ENCODE measurements at regions not wholly inside any gene's neighbourhood (a gene's known extent, or its start where the extent isn't known, plus 50 kb on each side); places are given as distances from the start of the nearest gene placed in this dataset.

GRCh38 chr1:79617777-79618176 is 611.2 kb upstream of the ADGRL4 start:
- intact Hi-C loops (cut with micrococcal nuclease) = no loop called here
- no peak for TF ChIP-seq CTCF (IDR thresholded peaks at IDR 0.05)
- H4K20me1 ChIP-seq (ENCODE audit: insufficient read depth, low read length) = no peaks in the 10 kb centered on the region
- no peaks in the 10 kb centered on the region for H3K36me3 ChIP-seq (replicated peaks in 1 of 2; ENCODE audit: control insufficient read depth in 1 of 2, insufficient read depth in 2 of 2, low read length in 2 of 2)
- no peak overlapping the region for H3K4me3 ChIP-seq (replicated peaks in 1 of 3; ENCODE audit: low read depth in 2 of 3, low read length in 3 of 3)
- Mint-ChIP-seq H3K4me3 (no peak overlapping the region), H3K9me3 (peaks cover 0 to 9% (median 8%) of the 10 kb centered on the region in 7 donors), H3K27me3 (ENCODE audit: low read depth in 3 of 3) (no peaks in the 10 kb centered on the region), H3K36me3 (no peaks in the 10 kb centered on the region), H3K4me1 (no peaks in the 10 kb centered on the region), H3K27ac (no peak overlapping the region)
- DNase-seq = no peak
- no peak overlapping the region for H2AFZ ChIP-seq (ENCODE audit: insufficient read depth, low read depth, low read length, poor library complexity, severe bottlenecking)
- H3K9me3 ChIP-seq (replicated peaks in 1 of 2; ENCODE audit: control insufficient read depth in 1 of 2, insufficient read depth in 1 of 2, low read length in 2 of 2) = peaks cover 5 to 19% of the 10 kb centered on the region in 2 donors
- no CpG with 5 or more reads among the region's 2 CpGs for WGBS (ENCODE audit: insufficient coverage)
- H3K4me2 ChIP-seq (replicated peaks; ENCODE audit: extremely low read depth, low read length, poor library complexity, severe bottlenecking) = no peak overlapping the region
- no peaks in the 10 kb centered on the region for H3K27me3 ChIP-seq (ENCODE audit: control insufficient read depth in 2 of 2, insufficient read depth in 2 of 2, low read length in 2 of 2)
- H3K27ac ChIP-seq (ENCODE audit: low read depth in 1 of 2, low read length in 2 of 2) = no peak overlapping the region
- no peaks in the 10 kb centered on the region for H3K4me1 ChIP-seq (ENCODE audit: control insufficient read depth in 1 of 2, insufficient read depth in 2 of 2, low read length in 2 of 2)
- no peaks in the 10 kb centered on the region for H3K79me2 ChIP-seq (ENCODE audit: insufficient read depth, low read length)
- H3K9ac ChIP-seq (ENCODE audit: insufficient read depth, low read length, poor library complexity, severe bottlenecking) = no peak overlapping the region

GRCh38 chr1:79614762-79615161 is 608.2 kb upstream of the ADGRL4 start:
- intact Hi-C loops (cut with micrococcal nuclease) = no loop called here
- Mint-ChIP-seq H3K27me3 (ENCODE audit: low read depth in 3 of 3) (no peaks in the 10 kb centered on the region), H3K9me3 (peaks cover 0 to 5% (median 2%) of the 10 kb centered on the region in 7 donors), H3K36me3 (no peaks in the 10 kb centered on the region), H3K27ac (no peak overlapping the region), H3K4me1 (no peaks in the 10 kb centered on the region), H3K4me3 (no peak overlapping the region)
- Histone ChIP-seq H3K9ac (ENCODE audit: insufficient read depth, low read length, poor library complexity, severe bottlenecking) (no peak overlapping the region), H3K4me3 (replicated peaks in 1 of 3; ENCODE audit: low read depth in 2 of 3, low read length in 3 of 3) (no peak overlapping the region), H3K27me3 (ENCODE audit: control insufficient read depth in 2 of 2, insufficient read depth in 2 of 2, low read length in 2 of 2) (no peaks in the 10 kb centered on the region), H3K4me1 (ENCODE audit: control insufficient read depth in 1 of 2, insufficient read depth in 2 of 2, low read length in 2 of 2) (no peaks in the 10 kb centered on the region), H4K20me1 (ENCODE audit: insufficient read depth, low read length) (no peaks in the 10 kb centered on the region), H3K27ac (ENCODE audit: low read depth in 1 of 2, low read length in 2 of 2) (no peak overlapping the region), H3K36me3 (replicated peaks in 1 of 2; ENCODE audit: control insufficient read depth in 1 of 2, insufficient read depth in 2 of 2, low read length in 2 of 2) (no peaks in the 10 kb centered on the region), H3K9me3 (replicated peaks in 1 of 2; ENCODE audit: control insufficient read depth in 1 of 2, insufficient read depth in 1 of 2, low read length in 2 of 2) (peaks cover 0 to 4% of the 10 kb centered on the region in 2 donors), H2AFZ (ENCODE audit: insufficient read depth, low read depth, low read length, poor library complexity, severe bottlenecking) (no peak overlapping the region), H3K4me2 (replicated peaks; ENCODE audit: extremely low read depth, low read length, poor library complexity, severe bottlenecking) (no peak overlapping the region), H3K79me2 (ENCODE audit: insufficient read depth, low read length) (no peaks in the 10 kb centered on the region)
- no CpG with 5 or more reads among the region's 2 CpGs for WGBS (ENCODE audit: insufficient coverage)
- TF ChIP-seq CTCF (IDR thresholded peaks at IDR 0.05) = no peak
- no peak for DNase-seq
